GM18870 (cell line): ENCODE measurements at regions not wholly inside any gene's neighbourhood (a gene's known extent, or its start where the extent isn't known, plus 50 kb on each side); places are given as distances from the start of the nearest gene placed in this dataset.
"Not testable (repeated sequence)": the region's sequence is repeated elsewhere in the genome, so short reads cannot be mapped to it uniquely, and the experiment has no call there.

Experiments used
- ATAC-seq: cut with Tn5 transposase; IDR thresholded peaks from one replicate; pipeline ENCODE4 v1.9.1; 2021; ENCODE audit warnings: moderate library complexity; ENCODE audit not compliant: unreplicated experiment

GRCh38 chr13:69649063-69649392 lies 458.6 kb upstream of the ATXN8OS start:
- ATAC-seq = no peak

GRCh38 chr13:69648340-69649062 lies 459.1 kb upstream of the ATXN8OS start:
- ATAC-seq = no peak

GRCh38 chr13:69644447-69644846 lies 463.2 kb upstream of the ATXN8OS start:
- ATAC-seq = no peak

GRCh38 chr13:69641773-69642172 lies 465.9 kb upstream of the ATXN8OS start:
- no peak for ATAC-seq

GRCh38 chr13:69633044-69633443 lies 474.6 kb upstream of the ATXN8OS start:
- no peak for ATAC-seq

- ATAC-seq = no peak
Measured at GRCh38 chr13:69623973-69624372, 483.7 kb upstream of the ATXN8OS start.

GRCh38 chr13:69619651-69620050 lies 488.0 kb upstream of the ATXN8OS start:
- ATAC-seq = no peak

GRCh38 chr13:69618838-69619237 lies 488.8 kb upstream of the ATXN8OS start:
- no peak for ATAC-seq

GRCh38 chr13:69618393-69618792 lies 489.2 kb upstream of the ATXN8OS start:
- no peak for ATAC-seq

- ATAC-seq = no peak
Measured at GRCh38 chr13:69617587-69617986, 490.0 kb upstream of the ATXN8OS start.

- no peak for ATAC-seq
Measured at GRCh38 chr13:69616396-69616795, 491.2 kb upstream of the ATXN8OS start.

- not testable (repeated sequence) for ATAC-seq
Measured at GRCh38 chr13:69615055-69615454, 492.6 kb upstream of the ATXN8OS start.

GRCh38 chr13:69604698-69605097 lies 502.9 kb upstream of the ATXN8OS start:
- ATAC-seq = no peak

GRCh38 chr13:69603144-69603853 lies 504.3 kb upstream of the ATXN8OS start:
- ATAC-seq = no peak

- ATAC-seq = no peak
Measured at GRCh38 chr13:69601661-69602060, 506.0 kb upstream of the ATXN8OS start.

GRCh38 chr13:69600811-69601210 lies 506.8 kb upstream of the ATXN8OS start:
- no peak for ATAC-seq

- ATAC-seq = no peak
Measured at GRCh38 chr13:69597088-69597487, 510.5 kb upstream of the ATXN8OS start.

GRCh38 chr13:69595181-69595580 lies 512.4 kb upstream of the ATXN8OS start:
- no peak for ATAC-seq

GRCh38 chr13:69591437-69591836 lies 516.2 kb upstream of the ATXN8OS start:
- ATAC-seq = no peak

- ATAC-seq = no peak
Measured at GRCh38 chr13:69589531-69590235, 517.9 kb upstream of the ATXN8OS start.

- no peak for ATAC-seq
Measured at GRCh38 chr13:69585656-69586055, 522.0 kb upstream of the ATXN8OS start.

- ATAC-seq = no peak
Measured at GRCh38 chr13:69580255-69580654, 527.4 kb upstream of the ATXN8OS start.
